Duodenal mucosa (tissue), 2 donors: ENCODE measurements at regions not wholly inside any gene's neighbourhood (a gene's known extent, or its start where the extent isn't known, plus 50 kb on each side); places are given as distances from the start of the nearest gene placed in this dataset.

Source experiments
- H3K27ac ChIP-seq: one replicate; pipeline ENCODE4 v1.7.0; 2013; ENCODE audit warnings: low read depth, low read length
- H3K27me3 ChIP-seq, 2 donors: one replicate each; pipeline ENCODE4 v1.7.0; 2013; ENCODE audit warnings: low read length in 2 of 2, control low read depth in 1 of 2; ENCODE audit not compliant: insufficient read depth in 2 of 2, control insufficient read depth in 1 of 2
- H3K36me3 ChIP-seq, 2 donors: one replicate each; pipeline ENCODE4 v1.7.0; 2013; ENCODE audit warnings: low read length in 2 of 2, control low read depth in 1 of 2; ENCODE audit not compliant: insufficient read depth in 2 of 2, control insufficient read depth in 1 of 2
- H3K4me1 ChIP-seq, 2 donors: one replicate each; pipeline ENCODE4 v1.7.0; 2013; ENCODE audit warnings: low read length in 2 of 2, control low read depth in 1 of 2; ENCODE audit not compliant: insufficient read depth in 2 of 2, control insufficient read depth in 1 of 2
- H3K4me3 ChIP-seq, 2 donors: one replicate each; pipeline ENCODE4 v1.7.0; 2013; ENCODE audit warnings: low read length in 2 of 2, low read depth in 1 of 2
- H3K9ac ChIP-seq, 2 donors: one replicate each; pipeline ENCODE4 v1.7.0; 2013; ENCODE audit warnings: low read length in 2 of 2, low read depth in 1 of 2
- H3K9me3 ChIP-seq, 2 donors: one replicate each; pipeline ENCODE4 v1.7.0; 2013; ENCODE audit warnings: low read length in 2 of 2, control low read depth in 1 of 2; ENCODE audit not compliant: control insufficient read depth in 1 of 2

DNA sequence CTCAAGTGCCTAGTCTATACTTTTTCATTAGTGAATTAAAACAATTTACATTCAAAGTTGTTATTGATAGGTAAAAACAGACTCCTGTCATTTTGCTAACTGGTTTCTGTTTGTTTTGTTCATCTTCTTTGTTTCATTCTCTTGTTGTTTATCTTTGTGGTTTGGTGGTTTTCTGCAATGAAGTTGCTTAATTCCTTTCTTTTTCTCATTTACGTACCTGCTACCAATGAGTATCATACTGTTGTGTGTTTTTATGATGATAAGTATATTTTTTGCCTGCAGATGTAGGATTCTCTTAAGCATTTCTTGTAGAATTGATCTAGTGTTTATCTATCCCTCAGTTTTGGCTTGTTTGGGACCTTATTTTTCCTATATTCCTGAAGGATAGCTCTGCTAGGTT, 2230.0 kb downstream of the MAT2B start:
- no peak overlapping the region for H3K27ac ChIP-seq
- H3K9ac ChIP-seq, result no peak overlapping the region
- no peaks in the 10 kb centered on the region for H3K36me3 ChIP-seq
- H3K9me3 ChIP-seq, result peaks cover 0 to 11% of the 10 kb centered on the region in 2 donors
- no peaks in the 10 kb centered on the region for H3K27me3 ChIP-seq
- no peak overlapping the region for H3K4me3 ChIP-seq
- H3K4me1 ChIP-seq, result no peaks in the 10 kb centered on the region

DNA sequence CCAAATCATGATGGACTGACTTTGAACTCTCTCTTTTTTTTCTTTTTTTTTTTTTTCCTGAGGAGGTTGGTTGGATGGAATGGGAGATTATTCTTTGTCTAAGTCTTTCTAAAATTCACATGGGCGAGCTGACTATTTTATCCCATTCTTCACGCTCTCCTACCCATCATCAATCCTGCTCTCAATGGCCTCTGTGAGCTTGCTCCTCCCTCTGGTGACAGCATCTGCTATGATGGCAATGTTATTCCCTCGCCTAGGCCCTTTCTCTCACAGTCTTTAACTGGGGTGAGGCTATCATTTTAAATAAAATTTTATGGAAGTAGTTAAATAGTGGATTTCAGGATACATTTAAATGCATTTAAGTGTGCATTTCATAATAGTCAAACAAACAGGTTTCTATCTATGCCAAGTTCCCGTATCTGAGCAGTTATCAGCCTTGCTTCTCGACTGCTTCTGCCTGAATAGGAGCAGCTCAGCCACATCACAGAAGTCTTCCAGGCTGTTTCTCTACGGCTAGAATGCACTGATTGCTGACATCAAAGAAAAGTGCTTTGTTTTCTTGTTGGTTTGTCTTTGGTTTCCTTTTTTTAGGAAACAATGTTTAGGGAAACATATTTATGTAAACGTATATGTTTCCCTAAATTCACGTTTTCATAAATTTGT, 2233.8 kb downstream of the MAT2B start:
- no peaks in the 10 kb centered on the region for H3K36me3 ChIP-seq
- no peak overlapping the region for H3K9ac ChIP-seq
- H3K4me1 ChIP-seq, result no peaks in the 10 kb centered on the region
- H3K27me3 ChIP-seq, result no peaks in the 10 kb centered on the region
- no peak overlapping the region for H3K4me3 ChIP-seq
- H3K9me3 ChIP-seq, result peaks cover 0 to 6% of the 10 kb centered on the region in 2 donors
- H3K27ac ChIP-seq, result no peak overlapping the region

DNA sequence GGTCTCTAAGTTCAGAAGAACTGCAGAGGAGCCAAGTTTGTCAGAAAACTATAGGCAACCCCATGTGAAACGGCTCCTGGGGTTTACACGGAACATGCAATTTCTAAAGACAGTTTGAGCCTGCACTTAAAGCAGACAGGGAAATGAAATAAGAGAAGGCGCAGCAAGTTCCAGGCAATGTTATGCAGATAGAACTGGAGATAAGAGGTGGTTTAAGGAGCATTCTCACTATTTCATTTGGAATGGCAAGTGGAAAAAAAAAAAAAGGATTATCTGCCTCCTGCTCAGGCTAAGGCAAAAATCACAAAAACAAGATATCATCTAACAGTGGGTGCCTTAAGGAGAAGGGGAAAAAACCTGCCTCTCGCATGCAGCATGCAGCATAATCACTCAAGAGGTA, 2252.4 kb downstream of the MAT2B start:
- Histone ChIP-seq H3K4me1 (no peaks in the 10 kb centered on the region), H3K4me3 (no peak overlapping the region), H3K9ac (no peak overlapping the region), H3K27ac (no peak overlapping the region), H3K27me3 (no peaks in the 10 kb centered on the region), H3K36me3 (no peaks in the 10 kb centered on the region), H3K9me3 (no peaks in the 10 kb centered on the region)

DNA sequence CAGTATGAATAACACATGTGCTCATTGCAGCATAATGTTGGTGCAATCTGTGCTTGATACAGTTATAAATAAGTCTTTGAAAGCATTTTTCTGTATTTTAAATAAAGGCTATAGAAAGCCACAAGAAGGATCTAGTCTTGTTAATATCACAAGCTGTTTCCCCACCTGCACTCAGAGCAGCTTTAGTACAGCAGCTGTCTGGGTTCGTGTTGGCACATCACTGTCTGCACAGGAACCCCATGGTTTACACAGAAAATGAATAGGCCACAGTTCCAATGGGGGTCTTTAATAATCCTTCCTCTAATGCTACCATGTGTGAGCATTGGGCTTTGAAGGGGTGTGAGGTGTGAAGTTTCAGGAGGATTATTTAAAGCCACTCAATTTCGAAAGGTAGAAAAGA, 2269.7 kb downstream of the MAT2B start:
- no peaks in the 10 kb centered on the region for H3K27me3 ChIP-seq
- no peak overlapping the region for H3K9ac ChIP-seq
- H3K36me3 ChIP-seq, result no peaks in the 10 kb centered on the region
- no peaks in the 10 kb centered on the region for H3K9me3 ChIP-seq
- no peak overlapping the region for H3K4me3 ChIP-seq
- H3K27ac ChIP-seq, result no peak overlapping the region
- H3K4me1 ChIP-seq, result no peaks in the 10 kb centered on the region

DNA sequence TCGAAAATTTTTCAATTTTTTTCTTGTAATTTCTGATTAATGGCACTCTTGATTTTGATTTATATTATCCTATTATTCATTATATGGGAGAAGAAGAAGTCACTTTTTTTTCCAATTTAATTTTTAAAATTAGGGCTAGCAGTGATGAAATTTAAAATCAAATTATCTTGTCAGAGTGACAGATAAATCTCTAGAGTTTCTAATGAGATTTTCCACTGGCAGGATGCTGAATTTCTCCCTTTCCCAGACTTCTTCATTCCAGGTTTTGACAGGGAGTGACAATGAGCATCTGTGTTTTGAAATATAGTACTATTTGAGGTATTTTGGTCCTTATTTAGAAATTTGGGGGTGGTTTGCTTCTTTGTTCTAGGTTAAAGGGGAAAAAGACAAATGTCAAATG, 2274.1 kb downstream of the MAT2B start:
- Histone ChIP-seq H3K27me3 (no peaks in the 10 kb centered on the region), H3K4me3 (no peak overlapping the region), H3K4me1 (no peaks in the 10 kb centered on the region), H3K36me3 (no peaks in the 10 kb centered on the region), H3K9me3 (peaks cover 0 to 4% of the 10 kb centered on the region in 2 donors), H3K27ac (no peak overlapping the region), H3K9ac (no peak overlapping the region)

DNA sequence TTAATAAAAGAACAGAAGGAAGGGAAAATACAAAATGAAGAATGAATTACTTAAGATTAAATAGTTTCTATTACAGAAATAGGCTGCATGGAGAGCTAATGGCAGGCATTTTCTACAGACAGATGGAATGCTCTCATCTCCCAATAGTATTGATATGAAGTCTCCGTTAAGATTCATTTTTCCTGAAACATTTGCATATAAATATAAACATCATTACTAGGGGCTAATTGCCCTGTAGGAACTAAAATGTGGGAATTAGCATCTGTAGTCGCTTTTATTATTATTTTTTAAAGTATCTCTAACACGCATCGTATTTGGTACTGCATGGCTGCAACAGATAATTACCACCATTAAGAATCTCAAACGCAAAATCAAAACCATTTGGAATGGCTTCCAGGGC, 2275.5 kb downstream of the MAT2B start:
- no peak overlapping the region for H3K4me3 ChIP-seq
- H3K27ac ChIP-seq, result no peak overlapping the region
- H3K9ac ChIP-seq, result no peak overlapping the region
- H3K36me3 ChIP-seq, result no peaks in the 10 kb centered on the region
- peaks cover 0 to 4% of the 10 kb centered on the region in 2 donors for H3K9me3 ChIP-seq
- H3K27me3 ChIP-seq, result no peaks in the 10 kb centered on the region
- H3K4me1 ChIP-seq, result no peaks in the 10 kb centered on the region

DNA sequence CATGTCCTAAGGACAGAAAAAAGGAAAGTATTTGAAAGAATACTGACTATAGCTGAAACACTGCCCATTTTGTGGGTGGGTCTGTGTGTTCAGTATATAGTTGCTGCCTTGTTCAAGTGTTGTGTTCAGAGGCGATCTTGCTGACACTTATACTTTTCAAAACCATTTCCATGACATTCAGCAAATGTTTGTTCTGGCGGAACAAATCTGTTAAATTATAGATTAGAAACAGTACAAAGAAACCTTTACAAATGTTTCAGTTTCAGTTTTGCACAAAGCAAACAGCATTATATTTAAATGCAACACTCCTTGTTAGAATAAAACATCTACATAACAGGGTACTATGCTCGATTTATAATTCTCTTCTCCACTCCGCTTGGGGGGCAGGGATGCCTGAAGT, 2276.3 kb downstream of the MAT2B start:
- Histone ChIP-seq H3K27me3 (no peaks in the 10 kb centered on the region), H3K4me3 (no peak overlapping the region), H3K36me3 (no peaks in the 10 kb centered on the region), H3K9me3 (peaks cover 0 to 4% of the 10 kb centered on the region in 2 donors), H3K9ac (no peak overlapping the region), H3K4me1 (no peaks in the 10 kb centered on the region), H3K27ac (no peak overlapping the region)

DNA sequence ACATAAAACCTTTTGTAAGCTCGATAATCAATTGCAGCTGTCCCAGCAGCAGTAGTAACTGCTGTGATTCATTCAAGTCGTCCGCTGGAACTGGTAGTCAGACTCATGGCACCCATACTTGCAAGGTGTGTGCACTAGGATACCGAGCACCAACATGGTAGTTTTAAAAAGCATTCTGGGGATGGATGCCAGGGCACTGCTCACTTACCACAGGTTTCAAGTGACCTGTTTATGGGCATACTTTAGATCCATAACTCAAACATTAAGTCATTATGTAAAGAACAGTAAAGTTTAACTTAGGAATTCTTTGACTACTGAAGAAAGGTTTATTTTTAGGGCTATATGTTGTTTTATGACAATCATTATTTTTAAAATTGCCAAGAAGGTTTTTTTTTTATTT, 2277.6 kb downstream of the MAT2B start:
- Histone ChIP-seq H3K36me3 (no peaks in the 10 kb centered on the region), H3K9ac (no peak overlapping the region), H3K27ac (no peak overlapping the region), H3K9me3 (peaks cover 0 to 10% of the 10 kb centered on the region in 2 donors), H3K4me1 (no peaks in the 10 kb centered on the region), H3K27me3 (no peaks in the 10 kb centered on the region), H3K4me3 (no peak overlapping the region)

DNA sequence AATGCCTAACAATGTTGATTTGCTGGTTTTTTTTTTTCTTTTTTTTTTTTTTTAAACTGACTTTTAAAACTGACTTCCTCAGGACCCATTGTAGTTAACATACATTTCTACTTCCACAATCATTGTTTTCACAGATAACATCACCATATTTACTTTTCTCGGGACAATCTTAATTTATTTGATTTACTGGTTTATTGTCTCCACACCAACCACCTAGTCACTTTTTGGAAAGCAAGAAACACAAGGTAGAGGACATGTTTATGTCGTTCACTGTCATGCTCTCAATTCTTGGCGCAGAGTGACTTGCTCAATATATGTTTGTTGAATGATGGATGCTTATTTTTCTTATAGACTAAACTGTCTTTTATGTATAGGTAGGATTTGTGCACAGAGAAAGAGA, 2280.7 kb downstream of the MAT2B start:
- no peaks in the 10 kb centered on the region for H3K4me1 ChIP-seq
- peaks cover 0 to 10% of the 10 kb centered on the region in 2 donors for H3K9me3 ChIP-seq
- no peak overlapping the region for H3K4me3 ChIP-seq
- no peak overlapping the region for H3K9ac ChIP-seq
- H3K27me3 ChIP-seq, result no peaks in the 10 kb centered on the region
- H3K36me3 ChIP-seq, result no peaks in the 10 kb centered on the region
- H3K27ac ChIP-seq, result no peak overlapping the region

DNA sequence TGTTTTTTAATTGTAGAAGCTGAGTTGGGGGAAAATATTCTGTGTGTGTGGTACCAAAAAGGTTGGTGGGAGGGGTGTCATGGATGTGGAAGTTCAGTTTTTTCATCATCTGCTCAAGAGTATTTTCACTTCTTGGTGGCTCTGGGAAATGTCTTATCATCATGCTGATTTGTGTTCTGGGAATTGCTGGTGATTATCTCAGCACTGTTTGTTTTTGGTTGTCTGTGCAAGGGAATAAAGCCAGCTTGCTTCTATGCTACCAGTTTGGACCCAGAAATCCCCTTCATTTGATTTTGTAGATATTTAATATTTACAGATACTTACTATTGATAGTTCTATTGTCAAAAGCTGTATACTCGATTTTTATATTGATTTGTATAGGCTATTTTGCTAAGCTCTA, 2289.7 kb downstream of the MAT2B start:
- H3K9me3 ChIP-seq, result peaks cover 0 to 12% of the 10 kb centered on the region in 2 donors
- no peak overlapping the region for H3K9ac ChIP-seq
- H3K4me3 ChIP-seq, result no peak overlapping the region
- no peak overlapping the region for H3K27ac ChIP-seq
- no peaks in the 10 kb centered on the region for H3K4me1 ChIP-seq
- no peaks in the 10 kb centered on the region for H3K27me3 ChIP-seq
- H3K36me3 ChIP-seq, result no peaks in the 10 kb centered on the region

DNA sequence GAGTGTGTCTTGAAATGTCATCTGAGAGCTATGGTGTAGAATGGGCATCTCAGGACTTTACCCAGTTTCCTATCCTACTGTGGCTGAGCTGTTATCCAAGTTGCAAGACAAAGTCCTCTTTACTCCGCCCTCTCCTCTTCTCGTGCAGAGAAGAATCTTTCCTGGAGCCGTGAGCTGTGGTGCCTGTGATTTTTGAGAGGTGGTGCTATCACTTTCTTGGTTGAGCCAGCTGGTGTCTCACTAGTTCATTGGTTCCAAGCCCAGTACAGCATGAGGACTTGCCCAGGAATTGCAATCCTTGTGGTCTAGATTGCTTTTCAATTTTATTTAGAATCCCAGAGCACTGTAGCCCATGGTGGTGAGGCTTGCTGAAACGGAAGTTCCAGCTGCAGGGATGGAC, 2300.3 kb downstream of the MAT2B start:
- H3K4me1 ChIP-seq, result no peaks in the 10 kb centered on the region
- no peaks in the 10 kb centered on the region for H3K36me3 ChIP-seq
- H3K27ac ChIP-seq, result no peak overlapping the region

More for the DNA sequence above, 2300.3 kb downstream of the MAT2B start:
- no peak overlapping the region for H3K9ac ChIP-seq
- H3K27me3 ChIP-seq, result no peaks in the 10 kb centered on the region
- no peaks in the 10 kb centered on the region for H3K9me3 ChIP-seq
- H3K4me3 ChIP-seq, result no peak overlapping the region
